ENCODE measurements at regions not wholly inside any gene's neighbourhood (a gene's known extent, or its start where the extent isn't known, plus 50 kb on each side); places are given as distances from the start of the nearest gene placed in this dataset.

GRCh38 chr5:171712616-171713015 is 73.0 kb upstream of the SMIM23 start:
- H3K36me3 ChIP-seq, result no peaks in the 10 kb centered on the region
- no peak for TF ChIP-seq CTCF (IDR thresholded peaks at IDR 0.05)
- intact Hi-C loops (cut with DNase I; ENCODE audit: low total_unique reads), result no loop called here
- H3K4me1 ChIP-seq, result no peaks in the 10 kb centered on the region
- H3K27ac ChIP-seq, result no peak overlapping the region
- H3K4me3 ChIP-seq, result no peak overlapping the region
- H3K9me3 ChIP-seq, result no peaks in the 10 kb centered on the region
- peak in 1 of 2 donors; percentile 19 for DNase-seq
- H3K27me3 ChIP-seq, result no peaks in the 10 kb centered on the region

GRCh38 chr5:171713152-171713551 is 72.5 kb upstream of the SMIM23 start:
- Histone ChIP-seq H3K9me3 (peaks cover 0 to under 1% (median 0%) of the 10 kb centered on the region in 3 donors), H3K4me1 (no peaks in the 10 kb centered on the region), H3K27ac (no peak overlapping the region), H3K27me3 (no peaks in the 10 kb centered on the region), H3K4me3 (no peak overlapping the region), H3K36me3 (no peaks in the 10 kb centered on the region)
- intact Hi-C loops (cut with DNase I; ENCODE audit: low total_unique reads), result no loop called here
- no peak for TF ChIP-seq CTCF (IDR thresholded peaks at IDR 0.05)
- DNase-seq, result no peak

- no peak for TF ChIP-seq CTCF (IDR thresholded peaks at IDR 0.05)
- no peaks in the 10 kb centered on the region for H3K4me1 ChIP-seq
- no peak overlapping the region for H3K27ac ChIP-seq
- intact Hi-C loops (cut with DNase I; ENCODE audit: low total_unique reads), result no loop called here
- peak in 1 of 2 donors; percentile 3 for DNase-seq
- peaks cover 0 to 3% of the 10 kb centered on the region in 2 donors for H3K27me3 ChIP-seq
- peaks cover 0 to 4% (median 0%) of the 10 kb centered on the region in 3 donors for H3K9me3 ChIP-seq
- no peaks in the 10 kb centered on the region for H3K36me3 ChIP-seq
- H3K4me3 ChIP-seq, result no peak overlapping the region
Measured at GRCh38 chr5:171714261-171714660, 71.4 kb upstream of the SMIM23 start.

DNA sequence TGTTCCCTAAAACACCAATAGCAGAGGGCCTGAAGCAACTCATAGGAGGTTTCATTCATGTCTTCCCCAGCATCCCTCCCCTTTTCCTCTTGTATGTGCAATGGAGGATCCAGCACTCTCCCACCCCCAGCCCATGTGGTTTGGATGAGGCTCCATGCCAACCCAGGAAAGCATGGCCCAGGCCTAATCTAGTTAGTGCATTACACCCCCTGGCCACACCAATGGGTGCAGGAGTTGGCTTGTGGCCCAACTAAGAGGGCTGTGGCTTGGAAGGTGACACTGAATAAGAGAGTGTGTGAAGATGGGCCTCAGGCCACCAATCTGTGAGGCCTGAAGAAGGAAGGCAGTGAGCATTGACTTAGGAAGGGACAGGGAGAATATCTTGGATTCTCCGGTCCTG is 70.8 kb upstream of the SMIM23 start:
- H3K27ac ChIP-seq, result no peak overlapping the region
- H3K27me3 ChIP-seq, result peaks cover 0 to 3% of the 10 kb centered on the region in 2 donors
- H3K36me3 ChIP-seq, result no peaks in the 10 kb centered on the region
- peaks cover 0 to 4% (median 0%) of the 10 kb centered on the region in 3 donors for H3K9me3 ChIP-seq
- TF ChIP-seq CTCF (IDR thresholded peaks at IDR 0.05), result no peak
- DNase-seq, result peak in 1 of 2 donors; percentile 11
- no peak overlapping the region for H3K4me3 ChIP-seq
- H3K4me1 ChIP-seq, result no peaks in the 10 kb centered on the region
- intact Hi-C loops (cut with DNase I; ENCODE audit: low total_unique reads), result no loop called here

DNA sequence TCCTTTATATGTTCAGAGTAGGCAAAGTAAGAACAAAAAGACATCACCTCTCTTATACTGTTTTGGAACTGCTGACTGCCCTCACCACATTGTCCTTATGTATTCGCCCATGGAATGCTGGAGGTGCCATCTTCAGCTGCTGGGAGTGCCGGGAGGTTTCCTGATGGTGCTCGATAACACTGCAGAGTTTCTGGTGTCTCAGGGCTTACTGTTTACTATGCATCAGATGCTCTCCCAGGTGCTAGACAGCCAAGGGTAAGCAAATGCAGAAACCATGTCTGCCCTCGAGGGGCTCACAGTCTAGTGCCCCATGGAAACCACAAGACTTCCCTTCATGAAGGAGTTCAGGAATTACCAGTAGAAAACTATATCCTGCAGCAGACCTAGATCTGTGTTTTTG is 70.1 kb upstream of the SMIM23 start:
- Histone ChIP-seq H3K9me3 (peaks cover 0 to 4% (median 0%) of the 10 kb centered on the region in 3 donors), H3K4me3 (no peak overlapping the region), H3K27ac (no peak overlapping the region), H3K36me3 (no peaks in the 10 kb centered on the region), H3K4me1 (no peaks in the 10 kb centered on the region), H3K27me3 (peaks cover 0 to 4% of the 10 kb centered on the region in 2 donors)
- DNase-seq, result no peak
- TF ChIP-seq CTCF (IDR thresholded peaks at IDR 0.05), result no peak
- intact Hi-C loops (cut with DNase I; ENCODE audit: low total_unique reads), result no loop called here

DNA sequence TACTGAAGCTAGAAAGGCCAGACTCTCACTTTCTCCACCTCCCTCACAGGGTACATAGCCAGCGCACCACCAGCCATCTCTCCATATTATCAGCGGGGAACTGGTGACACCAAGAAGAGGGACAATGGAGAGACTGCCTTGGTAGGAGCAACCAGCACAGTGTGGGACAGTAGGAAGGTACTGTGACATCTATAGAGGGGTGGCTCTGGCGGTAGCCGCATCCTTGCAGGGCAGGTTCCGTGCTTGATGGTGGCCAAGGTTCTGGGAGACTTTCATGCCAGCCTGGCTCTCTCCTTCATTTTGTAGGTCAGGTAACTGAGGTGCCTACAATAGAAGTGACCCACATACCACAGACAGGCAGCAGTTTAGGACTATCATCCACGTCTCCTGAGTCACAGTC is 65.5 kb upstream of the SMIM23 start:
- intact Hi-C loops (cut with DNase I; ENCODE audit: low total_unique reads), result no loop called here
- TF ChIP-seq CTCF (IDR thresholded peaks at IDR 0.05), result no peak
- H3K27me3 ChIP-seq, result peaks cover 0 to 14% of the 10 kb centered on the region in 2 donors
- peaks cover 0 to 4% (median 0%) of the 10 kb centered on the region in 3 donors for H3K9me3 ChIP-seq
- H3K4me3 ChIP-seq, result no peak overlapping the region
- no peaks in the 10 kb centered on the region for H3K4me1 ChIP-seq
- H3K27ac ChIP-seq, result no peak overlapping the region
- no peak for DNase-seq
- H3K36me3 ChIP-seq, result no peaks in the 10 kb centered on the region

Measured in tibial artery (tissue), 4 donors.